ENCODE measurements at regions not wholly inside any gene's neighbourhood (a gene's known extent, or its start where the extent isn't known, plus 50 kb on each side); places are given as distances from the start of the nearest gene placed in this dataset.

DNA sequence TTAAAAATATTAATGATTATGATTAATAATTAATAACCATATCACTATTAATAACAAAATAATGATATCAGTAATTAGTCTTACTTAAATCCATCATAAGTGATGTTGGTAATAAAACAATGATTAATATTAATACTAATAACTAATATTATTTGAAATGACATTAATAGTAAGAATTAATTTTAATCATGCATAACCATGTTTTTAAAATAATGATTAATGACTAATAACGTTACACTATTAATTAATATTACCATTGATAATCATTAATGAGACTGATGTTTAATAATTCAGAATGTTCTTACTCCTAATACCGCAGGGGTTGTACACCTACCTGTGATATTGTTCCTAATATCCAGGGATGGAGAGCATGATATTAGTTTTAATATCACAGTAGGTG lies 53.4 kb upstream of the FRG2C start:
- TF ChIP-seq, protein P1, sequence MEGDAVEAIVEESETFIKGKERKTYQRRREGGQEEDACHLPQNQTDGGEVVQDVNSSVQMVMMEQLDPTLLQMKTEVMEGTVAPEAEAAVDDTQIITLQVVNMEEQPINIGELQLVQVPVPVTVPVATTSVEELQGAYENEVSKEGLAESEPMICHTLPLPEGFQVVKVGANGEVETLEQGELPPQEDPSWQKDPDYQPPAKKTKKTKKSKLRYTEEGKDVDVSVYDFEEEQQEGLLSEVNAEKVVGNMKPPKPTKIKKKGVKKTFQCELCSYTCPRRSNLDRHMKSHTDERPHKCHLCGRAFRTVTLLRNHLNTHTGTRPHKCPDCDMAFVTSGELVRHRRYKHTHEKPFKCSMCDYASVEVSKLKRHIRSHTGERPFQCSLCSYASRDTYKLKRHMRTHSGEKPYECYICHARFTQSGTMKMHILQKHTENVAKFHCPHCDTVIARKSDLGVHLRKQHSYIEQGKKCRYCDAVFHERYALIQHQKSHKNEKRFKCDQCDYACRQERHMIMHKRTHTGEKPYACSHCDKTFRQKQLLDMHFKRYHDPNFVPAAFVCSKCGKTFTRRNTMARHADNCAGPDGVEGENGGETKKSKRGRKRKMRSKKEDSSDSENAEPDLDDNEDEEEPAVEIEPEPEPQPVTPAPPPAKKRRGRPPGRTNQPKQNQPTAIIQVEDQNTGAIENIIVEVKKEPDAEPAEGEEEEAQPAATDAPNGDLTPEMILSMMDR (IDR thresholded peaks at IDR 0.05 in 2 of 3, conservative IDR thresholded peaks at IDR 0.05 in 1 of 3; ENCODE audit: borderline replicate concordance in 1 of 3, insufficient read depth in 1 of 3, low read depth in 2 of 3, low read length in 2 of 3), result no peak
- TF ChIP-seq RAD21 (IDR thresholded peaks at IDR 0.05; ENCODE audit: low read depth), result no peak

All from HCT116 (cell line).